Stimulated activated CD8-positive, alpha-beta memory T cell treated with anti-CD3 and anti-CD28 coated beads, Interleukin-15, amount 100 ng/mL, for 4 hours (primary cell): ENCODE measurements at regions not wholly inside any gene's neighbourhood (a gene's known extent, or its start where the extent isn't known, plus 50 kb on each side); places are given as distances from the start of the nearest gene placed in this dataset.
"Not testable (repeated sequence)": the region's sequence is repeated elsewhere in the genome, so short reads cannot be mapped to it uniquely, and the experiment has no call there.

Experiments used
- DNase-seq, 2 donors: peaks; one replicate each; pipeline ENCODE4 v3.0.0-alpha.2; 2020; ENCODE audit warnings: low read depth in 2 of 2

- no peak for DNase-seq
These were observed 245.2 kb upstream of the SDK2 start for GRCh38 chr17:73889439-73889838.

DNA sequence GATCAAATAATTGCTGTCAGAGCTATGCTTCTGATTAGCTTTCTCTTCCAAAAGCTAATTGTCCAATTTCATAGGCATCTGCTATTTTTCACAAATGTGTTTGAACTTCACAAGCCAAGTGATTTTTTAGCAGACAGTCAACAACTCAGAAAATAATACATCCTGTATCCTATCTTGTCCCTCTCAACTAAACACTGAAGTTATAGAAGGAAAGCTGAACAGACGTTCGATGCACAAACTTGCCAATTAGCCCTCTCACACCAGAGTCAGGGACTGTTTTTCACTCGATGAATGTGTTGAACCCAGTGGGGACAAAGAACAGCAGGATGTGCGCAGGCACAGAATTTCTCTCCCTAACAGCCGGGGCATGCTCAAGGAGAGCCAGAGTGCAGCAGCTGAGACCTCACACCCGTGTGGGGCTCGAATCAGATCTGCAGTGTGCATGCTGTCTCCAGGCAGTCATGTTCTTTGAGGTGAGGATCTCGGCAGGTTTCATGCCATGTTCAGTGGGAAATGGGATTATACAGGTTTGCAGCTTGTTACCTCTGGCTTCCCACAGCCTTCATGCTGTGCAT, 246.7 kb upstream of the SDK2 start:
- no peak for DNase-seq

- DNase-seq, result no peak
These were observed 250.9 kb upstream of the SDK2 start for GRCh38 chr17:73895157-73895556.

DNA sequence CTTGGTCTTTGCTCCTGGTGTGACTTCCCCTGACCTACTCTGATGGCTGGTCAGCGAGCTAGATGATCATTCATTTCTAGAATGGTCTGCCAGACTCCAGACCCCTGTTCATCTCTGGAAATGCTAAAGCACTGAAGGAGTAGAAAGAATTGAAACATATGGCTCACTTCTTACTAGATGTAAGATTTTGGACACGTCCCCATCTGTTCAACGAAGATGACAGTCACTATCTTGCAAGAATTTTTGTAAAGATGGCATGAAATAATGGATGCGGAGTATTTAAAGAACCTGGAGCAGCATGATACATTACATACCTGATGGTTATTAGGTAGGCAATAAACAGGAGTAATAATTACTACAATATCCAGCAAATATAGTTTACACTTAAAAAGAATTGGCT, 252.7 kb upstream of the SDK2 start:
- no peak for DNase-seq

DNA sequence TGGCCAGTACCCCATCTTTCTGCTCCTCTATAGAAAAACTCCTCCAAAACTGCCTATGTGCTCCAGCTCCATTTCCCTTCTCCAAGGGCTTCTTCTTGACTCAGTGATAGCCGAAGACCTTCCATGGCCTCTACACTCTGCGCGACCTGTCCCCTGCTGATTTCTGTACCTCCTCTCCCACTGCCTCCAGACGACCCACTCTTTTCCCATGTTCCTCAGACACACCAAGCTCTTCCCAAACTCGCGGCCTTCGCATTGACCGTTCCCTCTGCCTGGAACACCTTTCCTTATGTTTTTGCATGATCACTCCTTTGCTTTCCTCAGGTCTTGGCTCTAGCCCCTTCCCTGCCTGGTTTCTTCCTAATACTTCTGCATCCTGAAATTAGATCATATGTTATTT, 255.6 kb upstream of the SDK2 start:
- DNase-seq, result no peak

- no peak for DNase-seq
These were observed 256.3 kb upstream of the SDK2 start for GRCh38 chr17:73900516-73900915.

DNA sequence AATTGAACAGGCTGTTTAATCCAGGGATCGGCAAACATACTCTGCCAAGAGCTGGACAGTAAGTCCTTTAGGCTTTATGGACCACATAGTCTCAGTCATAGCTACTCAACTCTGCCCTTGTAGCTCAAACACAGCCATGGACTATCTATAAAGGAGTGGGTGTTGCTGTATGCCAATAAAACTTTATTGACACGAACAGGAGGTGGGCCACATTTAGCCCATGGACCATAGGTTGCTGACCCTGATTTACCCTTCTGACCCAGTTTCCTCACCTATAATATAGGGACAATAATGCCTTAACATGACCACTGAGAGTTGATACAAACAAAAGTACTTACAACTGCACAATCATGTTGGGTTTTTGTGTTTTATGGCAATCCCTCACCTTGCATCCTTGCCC, 257.0 kb upstream of the SDK2 start:
- no peak for DNase-seq

DNA sequence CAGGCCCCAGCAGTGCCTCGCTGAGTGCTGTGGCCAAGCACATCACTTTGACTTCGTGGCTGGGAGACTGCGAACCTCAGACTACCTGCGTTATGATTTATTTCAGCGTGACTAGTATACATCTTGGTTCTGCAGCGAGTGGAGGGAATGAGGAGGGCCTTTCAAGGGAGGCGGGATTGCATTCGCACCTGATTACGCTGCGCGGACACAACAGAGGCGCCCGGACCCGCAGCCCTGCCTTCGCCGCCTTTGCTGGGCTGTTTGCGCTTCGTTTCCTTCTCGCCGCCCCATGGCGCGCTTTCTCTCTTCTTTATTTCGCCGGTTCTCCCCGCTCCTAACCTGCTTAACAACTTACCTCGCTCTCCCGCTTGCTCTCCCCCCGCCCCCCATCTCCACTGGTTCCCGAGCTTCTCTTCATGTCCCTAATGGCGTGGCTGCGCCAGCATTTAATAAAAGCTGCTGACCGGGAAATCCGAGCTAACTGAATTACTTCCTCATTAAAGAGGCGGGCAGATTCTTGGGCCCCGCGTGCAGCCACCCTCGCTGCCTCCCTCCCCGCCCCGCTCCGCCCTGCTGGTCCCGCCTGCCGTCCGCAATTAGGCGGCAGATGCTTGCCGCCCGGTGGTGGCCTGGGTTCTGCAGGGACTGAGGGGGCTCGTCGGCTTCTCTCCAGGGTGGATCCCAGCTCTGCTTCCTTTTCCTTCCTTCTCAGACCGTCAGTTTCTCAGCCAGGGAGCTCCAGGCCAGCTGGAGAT, 257.6 kb upstream of the SDK2 start:
- DNase-seq, result peak in 1 of 2 donors; percentile 8

DNA sequence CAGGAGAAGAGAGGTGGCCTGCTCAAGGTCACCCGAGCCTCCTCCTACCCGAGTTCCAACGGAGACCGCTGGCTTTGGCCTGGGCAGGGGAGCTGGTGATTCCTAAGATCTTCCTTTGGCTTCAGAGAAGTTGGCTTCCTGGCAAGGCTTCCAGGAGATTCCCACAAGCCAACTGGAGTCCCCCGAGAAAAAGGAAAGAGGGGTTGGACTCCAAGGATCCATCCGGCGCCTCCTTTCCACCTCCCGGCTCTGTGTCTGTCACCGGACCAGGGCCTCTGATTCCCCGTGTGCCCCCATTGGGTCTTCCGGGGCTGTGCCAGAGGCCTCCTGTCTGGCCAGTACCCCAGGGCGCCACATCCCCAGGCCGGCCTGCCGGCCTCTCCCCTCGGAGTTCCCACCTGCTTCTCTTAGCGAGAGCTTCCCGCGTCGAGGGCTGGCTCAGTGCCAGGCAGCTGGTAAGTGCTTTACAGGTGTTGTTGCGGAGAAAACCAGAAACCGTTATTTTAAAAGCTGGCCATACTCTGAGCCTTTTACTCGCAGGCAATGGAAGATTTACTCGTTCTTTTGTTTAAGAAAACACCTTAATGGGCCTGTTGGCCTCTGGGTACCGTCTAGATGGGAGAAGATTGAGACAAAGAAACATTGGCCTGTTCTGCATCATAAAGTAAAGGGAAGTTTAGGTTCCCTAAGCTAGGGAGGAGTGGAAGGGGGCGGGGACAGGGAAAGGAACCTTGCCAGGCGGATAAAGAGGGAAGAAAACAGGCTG, 258.4 kb upstream of the SDK2 start:
- DNase-seq, result no peak

DNA sequence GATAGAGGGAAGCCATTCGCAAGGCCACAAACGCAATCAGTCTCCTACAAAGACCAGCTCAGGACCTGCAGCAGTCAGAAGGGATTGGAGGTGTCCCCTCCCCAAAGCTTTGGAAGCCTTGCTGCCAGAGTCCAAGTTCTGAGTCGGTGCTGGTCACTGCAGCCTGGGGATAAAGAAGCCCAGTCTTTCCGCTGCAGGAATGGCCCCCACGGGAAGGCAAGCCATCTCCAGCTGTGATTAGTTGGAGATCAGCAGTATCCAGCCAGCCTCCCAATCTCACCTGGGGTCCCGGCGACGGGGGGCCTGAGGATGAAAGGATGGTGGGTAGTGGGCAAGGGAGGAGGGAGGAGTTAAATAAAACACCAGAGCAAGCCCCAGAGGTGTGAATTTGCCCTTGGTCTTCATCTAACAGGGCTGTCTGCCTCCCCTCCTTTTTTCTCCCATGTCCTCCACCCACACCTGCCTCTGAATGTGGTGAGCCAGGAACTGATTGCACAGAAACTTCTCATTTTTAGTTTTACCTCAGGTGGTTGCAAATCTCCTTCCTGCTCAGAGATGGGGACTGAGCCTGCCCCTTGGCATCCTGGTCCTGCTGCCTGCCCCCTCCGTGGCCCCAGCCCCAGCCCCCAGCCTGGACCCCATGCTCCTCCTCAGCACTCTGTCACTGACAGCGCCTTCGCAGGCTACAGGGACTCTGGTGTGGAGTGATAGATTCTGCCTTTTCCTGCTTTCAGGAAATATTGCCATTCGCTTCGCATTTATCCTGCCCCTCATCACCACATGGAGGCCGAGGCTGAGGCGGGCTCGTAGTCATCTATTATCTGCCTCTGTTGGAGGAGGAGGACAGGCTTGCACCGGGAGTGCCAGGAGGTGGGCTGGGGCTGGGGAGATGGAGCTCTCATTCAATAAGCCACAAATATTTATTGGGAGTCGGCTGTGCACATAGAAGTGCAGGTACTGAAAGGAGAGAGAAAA, 262.9 kb upstream of the SDK2 start:
- no peak for DNase-seq

DNA sequence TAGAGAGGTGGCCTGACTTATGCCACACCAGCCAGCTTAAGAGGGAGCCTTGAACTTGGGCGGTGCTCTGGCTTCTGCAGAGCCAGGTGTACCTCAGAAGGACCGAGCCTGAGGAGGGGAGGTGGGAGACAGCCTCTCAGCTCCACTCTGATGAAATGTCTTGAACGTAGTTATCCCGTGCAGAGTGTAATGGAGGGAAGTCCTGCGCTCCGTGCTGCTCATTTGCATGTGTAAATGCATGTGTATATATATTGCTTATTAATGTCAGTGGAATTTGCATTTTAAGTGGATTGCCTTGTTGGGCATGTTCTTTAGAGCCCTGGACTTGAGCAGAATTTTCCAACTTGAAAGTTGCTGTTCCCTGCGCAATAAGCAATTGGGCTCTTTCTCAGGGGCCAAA, 264.9 kb upstream of the SDK2 start:
- DNase-seq, result no peak

DNA sequence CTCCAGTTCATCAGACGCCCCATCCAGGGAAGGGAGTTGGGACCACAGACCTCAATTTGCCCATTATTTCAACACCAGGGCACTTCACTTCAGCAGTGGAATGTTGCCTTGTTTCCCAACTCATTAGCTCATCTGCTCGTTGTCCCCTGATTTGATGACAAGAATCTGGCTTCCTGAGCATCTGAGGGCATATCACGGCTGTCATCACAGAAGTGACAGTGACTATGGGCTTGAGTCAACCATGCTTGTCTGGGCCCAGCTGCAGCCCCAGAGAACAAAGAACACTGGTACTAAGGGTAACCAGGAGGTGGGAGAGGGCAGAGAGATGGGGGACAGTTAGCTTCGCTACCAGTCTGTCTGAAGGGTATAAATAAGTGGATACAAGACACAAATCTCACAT, 266.0 kb upstream of the SDK2 start:
- DNase-seq, result no peak

- DNase-seq, result no peak
These were observed 266.7 kb upstream of the SDK2 start for GRCh38 chr17:73910821-73911515.

DNA sequence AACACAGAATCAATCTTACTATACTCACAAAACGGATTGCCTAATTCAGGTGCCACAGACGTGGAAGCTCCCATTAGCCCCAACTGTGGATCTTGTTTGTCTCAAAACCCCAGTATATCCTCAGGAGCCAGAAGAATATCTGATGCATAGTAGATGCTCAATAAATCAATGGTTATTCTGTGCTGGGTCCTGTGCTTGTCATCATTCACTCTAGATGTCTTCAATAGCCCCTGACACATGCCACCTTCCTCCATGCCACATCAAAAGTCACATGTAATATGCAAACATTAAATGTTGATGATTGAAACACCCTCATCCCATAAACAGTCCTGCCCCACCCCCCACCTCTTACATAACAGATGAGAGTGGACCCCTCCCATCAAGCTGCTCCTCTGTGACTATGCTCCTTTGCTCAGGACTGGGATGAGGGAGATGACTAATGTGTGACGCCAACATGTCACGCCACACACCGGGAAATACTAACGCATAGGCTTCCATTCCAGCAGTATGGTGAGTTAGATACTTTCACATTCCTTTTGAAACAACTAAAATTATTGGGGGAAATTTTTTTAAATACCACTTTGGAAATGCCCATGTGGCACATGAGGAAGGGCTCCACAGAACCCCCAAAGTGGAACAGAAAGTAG, 267.6 kb upstream of the SDK2 start:
- DNase-seq, result no peak

DNA sequence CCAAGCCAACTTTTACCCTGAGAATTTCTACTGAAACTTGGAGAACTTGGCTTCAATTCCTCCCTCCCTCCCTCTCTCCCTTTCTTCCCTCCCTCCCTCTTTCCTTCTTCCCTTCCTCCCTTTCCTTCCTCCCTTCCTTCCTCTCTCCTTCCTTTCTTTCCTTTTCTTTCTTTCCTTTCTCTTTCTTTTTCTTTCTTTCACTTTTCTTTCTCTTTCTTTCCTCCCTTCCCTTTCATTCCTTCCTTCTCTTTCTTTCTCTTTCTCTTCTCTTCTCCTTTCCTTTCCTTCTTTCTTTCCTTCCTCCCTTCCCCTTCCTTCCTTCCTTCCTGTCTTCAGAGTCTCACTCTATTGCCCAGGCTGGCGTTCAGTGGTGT, 268.1 kb upstream of the SDK2 start:
- DNase-seq, result no peak

- DNase-seq, result no peak
These were observed 270.5 kb upstream of the SDK2 start for GRCh38 chr17:73914536-73915274.

GRCh38 chr17:73919033-73919432, 274.8 kb upstream of the SDK2 start:
- DNase-seq, result not testable (repeated sequence)

GRCh38 chr17:73921306-73921705, 277.1 kb upstream of the SDK2 start:
- DNase-seq, result no peak

DNA sequence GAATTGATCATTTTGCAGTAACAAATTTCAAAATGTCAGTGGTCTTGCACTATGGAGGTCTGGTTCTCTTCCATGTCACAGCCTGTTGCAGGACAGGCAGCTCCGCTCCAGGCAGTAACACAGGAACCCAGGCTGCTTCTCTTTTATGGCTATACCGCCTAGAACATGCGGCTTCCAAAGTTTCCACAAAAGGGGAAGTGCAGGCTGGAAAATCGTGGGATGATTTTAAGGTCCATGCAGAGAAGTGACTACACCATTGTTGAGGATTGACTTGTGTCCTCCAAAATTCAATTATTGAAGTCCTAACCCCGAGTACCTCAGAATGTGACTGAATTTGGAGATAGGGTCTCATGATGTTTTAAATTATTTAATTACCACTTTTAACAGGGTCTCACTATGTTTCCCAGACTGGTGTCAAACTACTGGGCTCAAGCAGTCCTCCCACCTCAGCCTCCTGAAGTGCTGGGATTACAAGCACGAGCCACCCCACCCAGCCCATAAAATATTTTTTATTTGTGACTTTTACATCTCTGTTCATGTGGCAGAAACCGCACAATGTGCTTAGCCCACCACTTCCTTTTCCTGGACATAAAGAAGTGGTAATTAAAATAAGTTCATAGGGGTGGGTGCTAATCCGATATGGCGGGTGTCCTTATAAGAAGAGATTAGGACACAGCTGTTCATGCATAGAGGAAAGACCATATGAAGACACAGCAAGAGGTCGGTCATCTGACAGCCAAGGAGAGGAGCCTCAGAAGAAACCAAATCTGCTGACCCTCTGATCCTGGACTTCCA, 279.2 kb upstream of the RPL38 start:
- no peak for DNase-seq

DNA sequence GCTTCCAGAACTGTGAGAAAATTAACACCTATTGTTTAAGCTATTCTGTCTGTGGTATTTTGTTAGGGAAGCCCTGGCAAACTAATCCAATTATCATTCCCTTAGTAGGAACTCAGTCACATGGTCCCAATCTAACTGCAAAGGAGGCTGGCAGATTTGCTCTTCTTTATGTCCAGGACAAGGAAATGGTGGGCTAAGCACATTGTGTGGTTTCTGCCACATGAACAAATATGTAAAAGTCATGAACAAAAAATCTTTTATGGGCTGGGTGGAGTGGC, 278.6 kb upstream of the RPL38 start:
- DNase-seq, result no peak
